ENCODE measurements at regions not wholly inside any gene's neighbourhood (a gene's known extent, or its start where the extent isn't known, plus 50 kb on each side); places are given as distances from the start of the nearest gene placed in this dataset.

GRCh38 chr2:198852248-198852647 is 605.5 kb downstream of the SATB2 start:
- Histone ChIP-seq H3K27me3 (no peaks in the 10 kb centered on the region), H3K9me3 (no peaks in the 10 kb centered on the region), H3K27ac (no peak overlapping the region), H3K4me3 (replicated peaks in 1 of 3) (no peak overlapping the region), H3K36me3 (no peaks in the 10 kb centered on the region), H3K4me1 (no peaks in the 10 kb centered on the region)
- no peak for DNase-seq
- no peak for TF ChIP-seq CTCF (IDR thresholded peaks at IDR 0.05)
- TF ChIP-seq POLR2A (IDR thresholded peaks at IDR 0.05): no peak
- WGBS, 2 donors: 85 to 89% methylated on average over 2 of the region's 2 CpGs
- intact Hi-C loops (cut with DNase I): no loop called here

- H3K4me1 ChIP-seq: no peaks in the 10 kb centered on the region
- no peak for TF ChIP-seq POLR2A (IDR thresholded peaks at IDR 0.05)
- no peak for TF ChIP-seq CTCF (IDR thresholded peaks at IDR 0.05)
- no peaks in the 10 kb centered on the region for H3K27me3 ChIP-seq
- no peaks in the 10 kb centered on the region for H3K9me3 ChIP-seq
- H3K4me3 ChIP-seq (replicated peaks in 1 of 3): no peak overlapping the region
- intact Hi-C loops (cut with DNase I): no loop called here
- H3K27ac ChIP-seq: no peak overlapping the region
- no peaks in the 10 kb centered on the region for H3K36me3 ChIP-seq
- no peak for DNase-seq
These were observed 632.2 kb downstream of the SATB2 start for GRCh38 chr2:198825534-198825933.

- TF ChIP-seq POLR2A (IDR thresholded peaks at IDR 0.05) (no peak), CTCF (IDR thresholded peaks at IDR 0.05) (no peak)
- no peaks in the 10 kb centered on the region for H3K4me1 ChIP-seq
These were observed 640.2 kb downstream of the SATB2 start for GRCh38 chr2:198817536-198817935.

GRCh38 chr2:198815626-198816025 is 642.1 kb downstream of the SATB2 start:
- H3K36me3 ChIP-seq: no peaks in the 10 kb centered on the region
- H3K4me3 ChIP-seq (replicated peaks in 1 of 3): no peak overlapping the region
- 84 to 86% methylated on average over 4 of the region's 4 CpGs for WGBS, 2 donors
- TF ChIP-seq CTCF (IDR thresholded peaks at IDR 0.05): no peak
- no peak for TF ChIP-seq POLR2A (IDR thresholded peaks at IDR 0.05)
- H3K4me1 ChIP-seq: no peaks in the 10 kb centered on the region
- intact Hi-C loops (cut with DNase I): no loop called here
- H3K9me3 ChIP-seq: no peaks in the 10 kb centered on the region
- no peak for DNase-seq
- no peak overlapping the region for H3K27ac ChIP-seq
- H3K27me3 ChIP-seq: no peaks in the 10 kb centered on the region

More at GRCh38 chr2:198817536-198817935, 640.2 kb downstream of the SATB2 start:
- no peak overlapping the region for H3K27ac ChIP-seq
- no peak overlapping the region for H3K4me3 ChIP-seq (replicated peaks in 1 of 3)
- DNase-seq: no peak
- 77 to 78% methylated on average over 1 of the region's 1 CpG for WGBS, 2 donors
- no peaks in the 10 kb centered on the region for H3K9me3 ChIP-seq
- intact Hi-C loops (cut with DNase I): no loop called here
- no peaks in the 10 kb centered on the region for H3K27me3 ChIP-seq
- no peaks in the 10 kb centered on the region for H3K36me3 ChIP-seq

GRCh38 chr2:198811198-198811597 is 646.5 kb downstream of the SATB2 start:
- no peak for DNase-seq
- Histone ChIP-seq H3K36me3 (no peaks in the 10 kb centered on the region), H3K27me3 (no peaks in the 10 kb centered on the region), H3K27ac (no peak overlapping the region), H3K9me3 (no peaks in the 10 kb centered on the region), H3K4me1 (no peaks in the 10 kb centered on the region), H3K4me3 (replicated peaks in 1 of 3) (no peak overlapping the region)
- 74 to 82% methylated on average over 3 of the region's 3 CpGs for WGBS, 2 donors
- intact Hi-C loops (cut with DNase I): no loop called here
- TF ChIP-seq POLR2A (IDR thresholded peaks at IDR 0.05) (no peak), CTCF (IDR thresholded peaks at IDR 0.05) (no peak)

Measured in thyroid gland (tissue), 4 donors.